Right cardiac atrium (tissue), 5 donors: ENCODE measurements at regions not wholly inside any gene's neighbourhood (a gene's known extent, or its start where the extent isn't known, plus 50 kb on each side); places are given as distances from the start of the nearest gene placed in this dataset.

Source experiments
- ATAC-seq, 2 donors: fragments of 200-7000 bp; cut with Tn5 transposase; one replicate each; pipeline versions ENCODE4 v1.8.0 to v1.9.1; 2020; ENCODE audit warnings: moderate library complexity in 2 of 2, mild to moderate bottlenecking in 1 of 2
- DNase-seq, 3 donors: peaks; one replicate each; pipeline ENCODE4 v3.0.0-alpha.2; 2020
- H3K27ac ChIP-seq: one replicate; pipeline ENCODE4 v1.5.1; 2013; ENCODE audit warnings: mild to moderate bottlenecking, low read length, control low read depth, moderate library complexity
- H3K27me3 ChIP-seq: one replicate; pipeline ENCODE4 v1.6.1; 2013; ENCODE audit not compliant: control insufficient read depth, insufficient read depth
- H3K4me1 ChIP-seq: one replicate; pipeline ENCODE4 v1.6.1; 2013; ENCODE audit warnings: low read length; ENCODE audit not compliant: control insufficient read depth, insufficient read depth
- H3K4me3 ChIP-seq: one replicate; pipeline ENCODE4 v1.5.1; 2013; ENCODE audit warnings: low read length, control low read depth
- H3K9me3 ChIP-seq: one replicate; pipeline ENCODE4 v1.6.1; 2013; ENCODE audit warnings: low read length; ENCODE audit not compliant: control insufficient read depth
- WGBS: extraction: QIAGEN DNeasy Blood & Tissue Kit; methylation state at CpG from one replicate; pipeline ENCODE4 v1.1.7; 2013; 5-methylcytosine and 5-hydroxymethylcytosine counted together
- intact Hi-C, 4 donors: fragments of 100-400 bp; cut with DNase I; formaldehyde crosslinking; loops; one replicate each; pipeline versions ENCODE4 v1.11.0 to v1.14.0; 2022 to 2023
- donor health status: healthy with polysubstance abuse.
- donor health status: DM: no; HTN: yes; CAD: no.
- donor health status: DM: no; HTN: no; CAD: no.
- donor health status: DM: no; HTN: yes; CAD: no; lungs with severe emphysema.
- donor health status: DM: yes; HTN: yes; CAD: no.

DNA sequence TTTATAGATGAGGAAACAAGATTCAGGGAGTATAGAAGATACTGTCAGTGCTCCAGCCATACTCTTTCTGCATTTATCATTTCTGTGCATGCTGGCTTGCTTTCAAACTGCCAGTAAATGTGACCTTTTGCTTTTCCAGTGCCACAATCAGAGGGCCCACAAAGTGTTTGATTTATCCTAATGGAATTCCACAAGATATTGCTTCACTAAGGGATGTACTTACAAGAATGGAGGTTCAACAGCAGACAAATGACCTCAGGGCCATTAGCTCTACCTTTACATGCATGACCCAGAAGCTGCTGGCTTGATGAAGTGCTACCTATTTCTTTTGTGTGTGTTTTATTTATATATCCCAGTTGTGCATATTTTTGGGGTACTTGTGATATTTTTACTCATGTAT, 171.5 kb upstream of the GRIK2 start:
- intact Hi-C loops, result no loop called here
- no peak for ATAC-seq
- Histone ChIP-seq H3K4me3 (no peak overlapping the region), H3K9me3 (no peaks in the 10 kb centered on the region), H3K4me1 (no peaks in the 10 kb centered on the region), H3K27ac (no peak overlapping the region), H3K27me3 (no peaks in the 10 kb centered on the region)
- DNase-seq, result no peak

- no peak for DNase-seq
- 84% methylated on average over 6 of the region's 6 CpGs for WGBS
Observed at GRCh38 chr6:101224751-101225150, 168.8 kb upstream of the GRIK2 start.

GRCh38 chr6:101226677-101227135, 166.8 kb upstream of the GRIK2 start:
- DNase-seq (peak in 2 of 3 donors; percentile 20 to 39), ATAC-seq (no peak)
- Histone ChIP-seq H3K9me3 (no peaks in the 10 kb centered on the region), H3K4me3 (no peak overlapping the region), H3K27ac (no peak overlapping the region), H3K27me3 (no peaks in the 10 kb centered on the region), H3K4me1 (no peaks in the 10 kb centered on the region)
- intact Hi-C loops, result loop anchor here in 1 of 4 donors (5.0 kb wide), 1 partner anchor 114 kb away; no protein-coding TSS in a partner anchor
- 56% methylated on average over 12 of the region's 12 CpGs for WGBS

More at GRCh38 chr6:101224751-101225150, 168.8 kb upstream of the GRIK2 start:
- H3K27me3 ChIP-seq, result no peaks in the 10 kb centered on the region
- H3K27ac ChIP-seq, result no peak overlapping the region
- H3K9me3 ChIP-seq, result no peaks in the 10 kb centered on the region
- intact Hi-C loops, result loop anchor here in 1 of 4 donors (5.0 kb wide), 1 partner anchor 112 kb away; no protein-coding TSS in a partner anchor
- no peaks in the 10 kb centered on the region for H3K4me1 ChIP-seq
- ATAC-seq, result no peak
- no peak overlapping the region for H3K4me3 ChIP-seq

GRCh38 chr6:101230866-101231265, 162.6 kb upstream of the GRIK2 start:
- 86% methylated on average over 5 of the region's 5 CpGs for WGBS
- Histone ChIP-seq H3K27me3 (no peaks in the 10 kb centered on the region), H3K9me3 (no peaks in the 10 kb centered on the region), H3K4me1 (no peaks in the 10 kb centered on the region), H3K4me3 (no peak overlapping the region), H3K27ac (no peak overlapping the region)
- DNase-seq (no peak), ATAC-seq (no peak)
- intact Hi-C loops, result no loop called here

DNA sequence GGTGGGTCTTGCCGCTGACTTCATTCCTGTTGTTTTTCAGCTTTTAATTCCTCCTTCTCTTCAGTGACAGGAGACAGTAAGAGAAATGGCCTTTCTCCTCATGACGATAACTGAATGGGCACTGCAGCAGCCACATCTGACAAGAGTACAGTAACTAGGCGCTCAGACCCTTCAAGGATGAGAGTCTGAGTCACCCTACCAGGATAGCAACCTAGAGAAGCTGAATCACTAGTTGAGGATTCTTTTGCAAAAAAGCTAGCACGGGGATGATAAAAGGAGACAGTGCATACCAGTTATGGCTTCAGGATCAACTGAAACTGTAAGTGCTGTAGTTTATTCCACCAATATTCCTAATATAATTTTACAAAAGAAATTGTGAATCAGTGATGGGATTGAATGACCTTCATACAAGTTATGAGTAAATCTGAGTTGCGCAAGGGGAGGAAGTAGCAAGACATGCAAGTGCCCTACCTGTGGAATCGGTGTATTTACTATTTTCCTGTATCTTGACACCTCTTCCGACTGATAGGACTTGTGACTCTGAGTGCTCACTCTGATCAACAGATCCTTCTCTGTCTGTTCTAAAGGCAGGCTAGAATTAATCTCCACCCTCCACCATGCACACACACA, 161.8 kb upstream of the GRIK2 start:
- 89% methylated on average over 7 of the region's 7 CpGs for WGBS
- ATAC-seq, result no peak
- no peak overlapping the region for H3K4me3 ChIP-seq

DNA sequence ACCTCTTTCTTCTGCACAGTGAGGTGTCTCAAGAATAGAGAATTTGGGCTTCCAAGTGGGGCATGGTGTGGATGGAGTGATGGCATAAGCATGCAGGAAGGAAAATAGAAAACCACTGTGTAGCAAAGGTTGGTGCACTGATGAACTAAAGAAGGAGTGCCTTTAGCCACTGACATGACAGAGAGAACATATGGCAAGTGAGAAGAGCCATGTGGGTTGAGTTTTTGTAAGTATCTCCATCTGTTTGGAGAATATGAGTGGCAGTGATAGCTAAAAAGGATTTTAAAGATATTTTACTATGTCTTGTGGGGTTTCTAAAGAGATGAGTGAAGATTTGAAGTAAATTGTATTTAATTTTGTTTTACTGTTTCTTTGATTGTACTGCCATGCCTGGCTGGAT, 160.5 kb upstream of the GRIK2 start:
- no peak for DNase-seq
- intact Hi-C loops, result no loop called here
- no peaks in the 10 kb centered on the region for H3K4me1 ChIP-seq
- no peaks in the 10 kb centered on the region for H3K27me3 ChIP-seq
- no peak overlapping the region for H3K4me3 ChIP-seq
- H3K9me3 ChIP-seq, result no peaks in the 10 kb centered on the region
- no peak for ATAC-seq
- no peak overlapping the region for H3K27ac ChIP-seq

More for the DNA sequence above, 161.8 kb upstream of the GRIK2 start:
- no peaks in the 10 kb centered on the region for H3K27me3 ChIP-seq
- intact Hi-C loops, result no loop called here
- DNase-seq, result no peak
- H3K4me1 ChIP-seq, result no peaks in the 10 kb centered on the region
- no peak overlapping the region for H3K27ac ChIP-seq
- no peaks in the 10 kb centered on the region for H3K9me3 ChIP-seq

DNA sequence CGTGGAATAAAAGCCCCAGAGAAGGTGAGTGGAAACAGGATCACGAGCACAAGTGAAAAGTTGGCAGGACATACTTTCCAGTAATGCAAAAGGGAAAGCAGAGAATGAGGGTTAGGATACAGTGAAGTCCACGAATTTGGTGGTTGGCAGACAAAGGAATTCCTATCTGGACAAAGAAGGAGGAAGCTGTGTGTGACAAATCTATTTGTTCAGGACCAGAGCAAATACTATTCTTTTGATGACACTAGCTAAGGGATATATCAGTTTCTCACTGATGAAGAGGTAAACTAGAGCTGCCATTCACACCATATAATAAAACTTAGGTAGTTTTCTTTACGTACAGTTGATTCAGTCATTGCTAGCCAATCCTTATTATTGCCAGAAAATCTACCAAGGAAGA, 156.8 kb upstream of the GRIK2 start:
- H3K27ac ChIP-seq, result no peak overlapping the region
- H3K4me1 ChIP-seq, result no peaks in the 10 kb centered on the region
- 64% methylated on average over 4 of the region's 4 CpGs for WGBS
- no peaks in the 10 kb centered on the region for H3K9me3 ChIP-seq
- H3K4me3 ChIP-seq, result no peak overlapping the region
- no peaks in the 10 kb centered on the region for H3K27me3 ChIP-seq
- no peak for ATAC-seq
- DNase-seq, result no peak
- intact Hi-C loops, result no loop called here

- intact Hi-C loops, result no loop called here
- no peaks in the 10 kb centered on the region for H3K4me1 ChIP-seq
Observed at GRCh38 chr6:101241442-101241841, 152.1 kb upstream of the GRIK2 start.

DNA sequence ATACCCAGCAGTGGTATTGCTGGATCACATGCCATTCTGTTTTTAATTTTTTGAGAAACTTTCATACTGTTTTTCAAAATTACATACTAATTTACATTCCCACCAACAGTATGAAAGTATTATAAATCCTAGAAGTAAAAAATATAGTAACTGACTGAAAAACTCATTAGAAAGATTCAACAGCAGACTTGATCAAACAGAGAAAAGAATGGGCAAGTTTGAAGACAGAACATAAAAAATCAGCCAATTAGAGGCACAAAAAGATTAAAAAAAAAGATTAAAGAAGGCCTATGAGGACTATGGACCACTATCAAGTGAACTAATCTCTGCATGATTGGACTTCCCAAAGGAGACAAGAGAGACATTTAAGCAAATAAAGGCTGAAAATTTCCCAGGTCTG, 144.0 kb upstream of the GRIK2 start:
- intact Hi-C loops, result no loop called here
- Histone ChIP-seq H3K27ac (no peak overlapping the region), H3K4me3 (no peak overlapping the region), H3K9me3 (no peaks in the 10 kb centered on the region), H3K4me1 (no peaks in the 10 kb centered on the region), H3K27me3 (no peaks in the 10 kb centered on the region)
- DNase-seq (no peak), ATAC-seq (no peak)

More at GRCh38 chr6:101241442-101241841, 152.1 kb upstream of the GRIK2 start:
- no peak overlapping the region for H3K4me3 ChIP-seq
- no peak overlapping the region for H3K27ac ChIP-seq
- ATAC-seq (no peak), DNase-seq (no peak)
- no peaks in the 10 kb centered on the region for H3K27me3 ChIP-seq
- no peaks in the 10 kb centered on the region for H3K9me3 ChIP-seq

DNA sequence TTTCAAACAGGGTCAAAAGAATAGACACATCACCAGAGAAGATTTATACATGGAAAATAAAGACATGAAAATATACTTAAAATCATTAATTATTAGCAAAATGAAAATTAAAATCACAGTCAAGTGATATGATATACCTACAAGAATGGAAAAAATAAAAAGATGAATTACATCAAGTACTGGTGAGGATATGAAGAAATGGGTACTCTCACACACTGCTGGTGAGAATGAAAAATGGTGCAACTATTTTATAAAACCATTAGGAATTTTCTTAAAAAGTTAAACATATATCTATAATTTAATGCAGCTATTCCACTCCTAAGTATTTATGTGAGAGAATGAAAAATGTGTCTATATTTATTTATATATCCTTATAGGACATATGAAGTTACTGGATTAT, 136.3 kb upstream of the GRIK2 start:
- ATAC-seq (no peak), DNase-seq (no peak)
- Histone ChIP-seq H3K4me1 (no peaks in the 10 kb centered on the region), H3K27ac (no peak overlapping the region), H3K4me3 (no peak overlapping the region), H3K9me3 (no peaks in the 10 kb centered on the region), H3K27me3 (no peaks in the 10 kb centered on the region)
- intact Hi-C loops, result no loop called here

DNA sequence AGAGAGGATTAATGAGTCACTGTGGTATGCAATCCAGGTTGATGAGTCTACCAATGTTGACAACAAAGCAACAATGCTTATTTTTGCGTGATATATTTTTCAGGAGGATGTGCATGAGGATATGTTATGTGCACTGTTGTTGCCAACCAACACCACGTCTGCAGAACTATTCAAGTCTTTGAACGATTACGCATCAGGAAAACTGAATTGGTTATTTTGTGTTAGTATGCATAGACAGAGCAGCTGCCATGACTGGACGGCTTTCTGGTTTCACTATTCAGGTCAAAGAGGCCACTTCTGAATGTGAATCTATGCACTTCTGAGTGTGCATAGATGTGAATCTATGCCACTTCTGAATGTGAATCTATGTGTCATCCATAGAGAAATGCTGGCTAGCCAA, 134.0 kb upstream of the GRIK2 start:
- Histone ChIP-seq H3K27me3 (no peaks in the 10 kb centered on the region), H3K27ac (no peak overlapping the region), H3K4me1 (no peaks in the 10 kb centered on the region), H3K9me3 (no peaks in the 10 kb centered on the region), H3K4me3 (no peak overlapping the region)
- DNase-seq, result no peak
- ATAC-seq, result no peak
- intact Hi-C loops, result no loop called here
- WGBS, result 88% methylated on average over 5 of the region's 5 CpGs

DNA sequence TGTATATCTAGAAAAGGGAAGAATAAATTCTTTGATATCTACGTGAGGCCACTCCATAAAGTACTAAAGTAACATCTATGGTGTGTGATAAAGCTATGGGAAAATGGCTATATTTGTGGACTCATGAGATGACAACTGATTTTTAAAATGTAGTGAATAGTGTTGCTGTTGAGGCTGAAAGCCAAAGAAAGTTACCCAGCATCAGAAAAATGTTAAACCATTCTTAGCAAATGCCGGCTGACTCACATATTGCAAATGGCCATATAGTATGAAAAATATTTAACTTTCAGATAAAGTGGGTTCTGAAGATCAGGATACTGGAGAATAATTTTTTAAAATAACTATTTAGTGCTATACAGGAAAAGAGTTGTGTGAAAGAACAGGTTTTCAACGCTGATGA, 129.9 kb upstream of the GRIK2 start:
- no peaks in the 10 kb centered on the region for H3K27me3 ChIP-seq
- H3K4me3 ChIP-seq, result no peak overlapping the region
- no peak overlapping the region for H3K27ac ChIP-seq
- no peaks in the 10 kb centered on the region for H3K9me3 ChIP-seq
- WGBS, result 79% methylated on average over 3 of the region's 3 CpGs
- no peak for ATAC-seq
- no peak for DNase-seq
- H3K4me1 ChIP-seq, result no peaks in the 10 kb centered on the region
- intact Hi-C loops, result no loop called here
